ENCODE measurements at regions not wholly inside any gene's neighbourhood (a gene's known extent, or its start where the extent isn't known, plus 50 kb on each side); places are given as distances from the start of the nearest gene placed in this dataset.

DNA sequence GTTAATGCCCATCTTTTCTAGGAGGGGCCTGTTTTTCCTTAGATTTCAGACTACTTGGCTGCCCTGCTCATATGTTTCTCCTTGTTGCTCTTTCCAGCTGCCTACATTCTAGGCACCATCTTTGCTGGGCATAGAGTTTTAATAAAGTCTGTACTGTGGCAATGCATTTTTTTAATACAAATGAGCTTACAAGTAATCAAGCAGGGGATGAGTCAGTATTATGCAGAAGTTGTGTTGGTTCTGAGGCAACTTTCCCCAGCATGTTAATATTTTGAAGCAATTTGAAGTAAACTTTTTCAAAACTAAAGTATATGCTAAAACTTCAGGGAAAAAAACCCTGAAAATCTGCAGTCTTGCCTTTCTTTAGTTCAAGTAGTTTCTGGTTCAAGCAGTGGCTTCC lies 372.0 kb upstream of the GATB start:
- TF ChIP-seq, protein P1, sequence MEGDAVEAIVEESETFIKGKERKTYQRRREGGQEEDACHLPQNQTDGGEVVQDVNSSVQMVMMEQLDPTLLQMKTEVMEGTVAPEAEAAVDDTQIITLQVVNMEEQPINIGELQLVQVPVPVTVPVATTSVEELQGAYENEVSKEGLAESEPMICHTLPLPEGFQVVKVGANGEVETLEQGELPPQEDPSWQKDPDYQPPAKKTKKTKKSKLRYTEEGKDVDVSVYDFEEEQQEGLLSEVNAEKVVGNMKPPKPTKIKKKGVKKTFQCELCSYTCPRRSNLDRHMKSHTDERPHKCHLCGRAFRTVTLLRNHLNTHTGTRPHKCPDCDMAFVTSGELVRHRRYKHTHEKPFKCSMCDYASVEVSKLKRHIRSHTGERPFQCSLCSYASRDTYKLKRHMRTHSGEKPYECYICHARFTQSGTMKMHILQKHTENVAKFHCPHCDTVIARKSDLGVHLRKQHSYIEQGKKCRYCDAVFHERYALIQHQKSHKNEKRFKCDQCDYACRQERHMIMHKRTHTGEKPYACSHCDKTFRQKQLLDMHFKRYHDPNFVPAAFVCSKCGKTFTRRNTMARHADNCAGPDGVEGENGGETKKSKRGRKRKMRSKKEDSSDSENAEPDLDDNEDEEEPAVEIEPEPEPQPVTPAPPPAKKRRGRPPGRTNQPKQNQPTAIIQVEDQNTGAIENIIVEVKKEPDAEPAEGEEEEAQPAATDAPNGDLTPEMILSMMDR (IDR thresholded peaks at IDR 0.05), result no peak
- TF ChIP-seq POLR2A (IDR thresholded peaks at IDR 0.05), result no peak
